ENCODE measurements at regions not wholly inside any gene's neighbourhood (a gene's known extent, or its start where the extent isn't known, plus 50 kb on each side); places are given as distances from the start of the nearest gene placed in this dataset.

- 51% methylated on average over 4 of the region's 6 CpGs for WGBS (ENCODE audit: low lambda C conversion rate)
- CTCF ChIA-PET (ENCODE audit: low intra/inter-chr PET ratio, low total read pairs): no interaction called here
These were observed 66.1 kb downstream of the TSPAN17 start for GRCh38 chr5:176713409-176713808.

More at GRCh38 chr5:176713409-176713808, 66.1 kb downstream of the TSPAN17 start:
- H3K9me3 ChIP-seq (ENCODE audit: low read length): no peaks in the 10 kb centered on the region
- H3K4me2 ChIP-seq (ENCODE audit: low read depth, low read length): no peak overlapping the region
- in situ Hi-C loops (cut with HindIII; ENCODE audit: extremely low pct_ligation_motif_present, low pct_unique_long_range_greater_than_20kb): no loop called here
- no peak for ATAC-seq
- H3K36me3 ChIP-seq (replicated peaks in 1 of 2; ENCODE audit: control insufficient read depth in 1 of 2, insufficient read depth in 2 of 2, low read length in 2 of 2): no peaks in the 10 kb centered on the region
- no peak overlapping the region for H2AFZ ChIP-seq (ENCODE audit: low read length)
- intact Hi-C loops (cut with micrococcal nuclease; ENCODE audit: unreplicated experiment): no loop called here
- H3K4me1 ChIP-seq (ENCODE audit: insufficient read depth, low read length): no peaks in the 10 kb centered on the region
- no peak for DNase-seq (ENCODE audit: low spot score)
- no peak overlapping the region for H3K27ac ChIP-seq (ENCODE audit: extremely low read length, insufficient read depth, low read length)
- peaks cover 11 to 77% of the 10 kb centered on the region in 2 experiments for H3K27me3 ChIP-seq (ENCODE audit: control insufficient read depth in 1 of 2, insufficient read depth in 2 of 2, low read length in 2 of 2)
- no peak overlapping the region for H3K4me3 ChIP-seq (replicated peaks in 1 of 3; ENCODE audit: insufficient read depth in 1 of 3, low read depth in 2 of 3, low read length in 3 of 3)
- TF ChIP-seq WIZ (CRISPR knock-in tag; IDR thresholded peaks at IDR 0.05): no peak
- no peak for TF ChIP-seq PRDM10 (CRISPR knock-in tag; IDR thresholded peaks at IDR 0.05; ENCODE audit: low read depth)
- no peak for TF ChIP-seq ZFX (CRISPR knock-in tag; IDR thresholded peaks at IDR 0.05; ENCODE audit: low read depth)
- no peak for TF ChIP-seq ZKSCAN8 (CRISPR knock-in tag; IDR thresholded peaks at IDR 0.05; ENCODE audit: borderline replicate concordance)
- TF ChIP-seq SAFB2 (CRISPR knock-in tag; IDR thresholded peaks at IDR 0.05; ENCODE audit: borderline replicate concordance, low read depth): no peak
- TF ChIP-seq ZNF558 (CRISPR knock-in tag; IDR thresholded peaks at IDR 0.05; ENCODE audit: borderline replicate concordance): no peak
- no peak for TF ChIP-seq HOXA5 (CRISPR knock-in tag; IDR thresholded peaks at IDR 0.05)
- no peak for TF ChIP-seq ZBTB39 (CRISPR knock-in tag; IDR thresholded peaks at IDR 0.05)
- TF ChIP-seq MXD4 (CRISPR knock-in tag; IDR thresholded peaks at IDR 0.05): no peak
- no peak for TF ChIP-seq TCF7 (IDR thresholded peaks at IDR 0.05; ENCODE audit: low read depth)
- no peak for TF ChIP-seq ZNF883 (CRISPR knock-in tag; IDR thresholded peaks at IDR 0.05; ENCODE audit: not compliant biosample characterization)
- TF ChIP-seq ATF2 (CRISPR knock-in tag; IDR thresholded peaks at IDR 0.05): no peak
- no peak for TF ChIP-seq NAIF1 (CRISPR knock-in tag; IDR thresholded peaks at IDR 0.05; ENCODE audit: borderline replicate concordance)
- TF ChIP-seq PHB2 (IDR thresholded peaks at IDR 0.05; ENCODE audit: partially characterized antibody): no peak
- TF ChIP-seq ZNF670 (CRISPR knock-in tag; IDR thresholded peaks at IDR 0.05; ENCODE audit: borderline replicate concordance): no peak
- no peaks in the 10 kb centered on the region for H4K20me1 ChIP-seq (ENCODE audit: insufficient read depth, low read length)
- no peak overlapping the region for H3K9ac ChIP-seq (ENCODE audit: insufficient read depth, low read depth, low read length)
- no peak for FAIRE-seq
- no peaks in the 10 kb centered on the region for H3K79me2 ChIP-seq (ENCODE audit: insufficient read depth, low read length)
- POLR2A ChIA-PET: no interaction called here
- BruUV-seq (replicated peaks): no TSS peak

Measured in HepG2 (cell line).